ENCODE measurements at regions not wholly inside any gene's neighbourhood (a gene's known extent, or its start where the extent isn't known, plus 50 kb on each side); places are given as distances from the start of the nearest gene placed in this dataset.

DNA sequence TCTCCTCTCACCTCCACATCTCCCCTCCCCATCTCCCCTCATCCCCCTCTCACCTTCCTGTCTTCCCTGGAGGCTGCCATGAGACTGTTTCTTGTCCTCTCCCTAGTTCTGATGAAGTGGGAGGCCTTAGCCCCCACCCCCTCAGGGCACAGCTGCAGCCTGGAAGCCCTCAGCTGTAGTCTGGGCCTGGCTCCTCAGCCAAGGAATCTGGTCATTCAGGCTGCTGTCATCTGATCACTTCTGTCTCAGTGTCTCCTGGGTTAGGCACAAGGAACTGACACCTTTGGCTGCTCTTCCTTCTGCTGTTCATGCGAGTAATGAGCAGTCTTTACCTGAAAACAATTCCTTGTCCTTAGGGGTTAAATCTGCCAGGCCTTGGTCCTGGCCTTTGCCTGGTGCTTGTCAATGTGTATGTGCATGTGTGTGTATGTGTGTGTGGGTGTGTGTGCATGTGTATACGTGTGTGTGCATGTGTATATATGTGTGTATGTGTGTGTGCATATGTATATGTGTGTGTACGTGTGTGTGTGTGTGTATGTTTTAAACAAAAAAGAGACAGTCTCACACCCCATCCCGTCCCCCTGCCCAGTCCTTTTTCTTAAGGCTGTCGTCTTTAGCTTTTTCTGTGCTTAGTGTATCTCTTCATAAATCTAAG, 153.5 kb upstream of the TMEM72 start:
- ATAC-seq (ENCODE audit: insufficient read depth, low FRiP score) (no peak), DNase-seq (no peak)
- Histone ChIP-seq H3K4me1 (ENCODE audit: control insufficient read depth in 5 of 5, insufficient read depth in 5 of 5, low read length in 5 of 5) (no peaks in the 10 kb centered on the region), H3K27me3 (ENCODE audit: control insufficient read depth in 3 of 3, insufficient read depth in 3 of 3, low read length in 2 of 3) (no peaks in the 10 kb centered on the region), H3K9me3 (ENCODE audit: control insufficient read depth in 4 of 4, insufficient read depth in 3 of 4, low read length in 3 of 4) (no peaks in the 10 kb centered on the region), H3K27ac (ENCODE audit: low read depth in 1 of 2, low read length in 1 of 2) (no peak overlapping the region), H3K4me3 (no peak overlapping the region), H3K9ac (ENCODE audit: insufficient read depth in 1 of 2, low read length in 2 of 2) (no peak overlapping the region), H3K36me3 (ENCODE audit: control insufficient read depth in 4 of 4, insufficient read depth in 4 of 4, low read length in 4 of 4) (no peaks in the 10 kb centered on the region)
- TF ChIP-seq, protein P1, sequence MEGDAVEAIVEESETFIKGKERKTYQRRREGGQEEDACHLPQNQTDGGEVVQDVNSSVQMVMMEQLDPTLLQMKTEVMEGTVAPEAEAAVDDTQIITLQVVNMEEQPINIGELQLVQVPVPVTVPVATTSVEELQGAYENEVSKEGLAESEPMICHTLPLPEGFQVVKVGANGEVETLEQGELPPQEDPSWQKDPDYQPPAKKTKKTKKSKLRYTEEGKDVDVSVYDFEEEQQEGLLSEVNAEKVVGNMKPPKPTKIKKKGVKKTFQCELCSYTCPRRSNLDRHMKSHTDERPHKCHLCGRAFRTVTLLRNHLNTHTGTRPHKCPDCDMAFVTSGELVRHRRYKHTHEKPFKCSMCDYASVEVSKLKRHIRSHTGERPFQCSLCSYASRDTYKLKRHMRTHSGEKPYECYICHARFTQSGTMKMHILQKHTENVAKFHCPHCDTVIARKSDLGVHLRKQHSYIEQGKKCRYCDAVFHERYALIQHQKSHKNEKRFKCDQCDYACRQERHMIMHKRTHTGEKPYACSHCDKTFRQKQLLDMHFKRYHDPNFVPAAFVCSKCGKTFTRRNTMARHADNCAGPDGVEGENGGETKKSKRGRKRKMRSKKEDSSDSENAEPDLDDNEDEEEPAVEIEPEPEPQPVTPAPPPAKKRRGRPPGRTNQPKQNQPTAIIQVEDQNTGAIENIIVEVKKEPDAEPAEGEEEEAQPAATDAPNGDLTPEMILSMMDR (IDR thresholded peaks at IDR 0.05; ENCODE audit: control extremely low read depth, extremely low read depth): no peak
- 82 to 89% methylated on average over 5 of the region's 5 CpGs for WGBS, 2 donors

DNA sequence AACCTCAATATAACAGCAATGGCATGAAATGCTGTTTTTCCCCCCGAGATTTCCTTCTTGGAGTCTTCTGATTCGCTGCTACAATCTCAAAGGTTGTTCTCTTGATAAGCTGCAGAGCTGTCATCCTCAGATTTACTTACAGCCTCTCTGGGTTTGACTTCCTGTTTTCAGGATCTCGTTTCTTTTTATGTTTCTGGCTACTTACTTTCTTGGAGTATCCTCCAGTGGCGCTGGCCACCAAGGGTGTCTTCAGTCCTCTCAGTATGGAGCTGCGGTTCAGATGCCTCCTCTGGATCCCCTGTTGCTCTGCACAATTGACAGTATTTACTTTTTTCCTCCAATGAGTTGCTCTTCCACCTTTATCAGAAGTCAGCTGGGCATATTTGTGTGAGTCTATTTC, 152.0 kb upstream of the TMEM72 start:
- Histone ChIP-seq H3K9me3 (ENCODE audit: control insufficient read depth in 4 of 4, insufficient read depth in 3 of 4, low read length in 3 of 4) (no peaks in the 10 kb centered on the region), H3K4me3 (no peak overlapping the region), H3K4me1 (ENCODE audit: control insufficient read depth in 5 of 5, insufficient read depth in 5 of 5, low read length in 5 of 5) (no peaks in the 10 kb centered on the region), H3K27ac (ENCODE audit: low read depth in 1 of 2, low read length in 1 of 2) (no peak overlapping the region), H3K9ac (ENCODE audit: insufficient read depth in 1 of 2, low read length in 2 of 2) (no peak overlapping the region), H3K27me3 (ENCODE audit: control insufficient read depth in 3 of 3, insufficient read depth in 3 of 3, low read length in 2 of 3) (no peaks in the 10 kb centered on the region), H3K36me3 (ENCODE audit: control insufficient read depth in 4 of 4, insufficient read depth in 4 of 4, low read length in 4 of 4) (no peaks in the 10 kb centered on the region)
- ATAC-seq (ENCODE audit: insufficient read depth, low FRiP score) (no peak), DNase-seq (no peak)
- TF ChIP-seq, protein P1 (IDR thresholded peaks at IDR 0.05; ENCODE audit: control extremely low read depth, extremely low read depth): no peak
- WGBS, 2 donors: 30 to 35% methylated on average over 5 of the region's 5 CpGs

DNA sequence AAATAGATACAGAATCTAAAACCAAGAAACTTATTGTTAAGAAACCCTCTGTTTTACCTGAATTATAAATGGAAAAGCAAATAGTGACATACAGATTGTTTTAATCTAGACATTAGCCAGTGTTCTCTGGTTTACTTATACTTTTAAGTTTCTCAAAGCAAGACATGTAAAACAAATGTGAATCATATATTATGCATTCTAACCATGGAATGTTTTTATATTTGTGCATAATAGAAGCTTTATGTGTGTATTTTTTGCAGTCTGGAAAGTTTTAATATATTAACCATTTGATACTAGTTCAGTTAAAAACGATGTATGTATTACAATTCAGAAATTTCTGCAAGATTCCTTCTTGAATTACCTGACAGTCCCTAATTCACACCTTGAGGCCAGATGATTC, 150.6 kb upstream of the TMEM72 start:
- no peaks in the 10 kb centered on the region for H3K4me1 ChIP-seq (ENCODE audit: control insufficient read depth in 5 of 5, insufficient read depth in 5 of 5, low read length in 5 of 5)
- no peak overlapping the region for H3K27ac ChIP-seq (ENCODE audit: low read depth in 1 of 2, low read length in 1 of 2)
- H3K27me3 ChIP-seq (ENCODE audit: control insufficient read depth in 3 of 3, insufficient read depth in 3 of 3, low read length in 2 of 3): no peaks in the 10 kb centered on the region
- WGBS, 2 donors: 67 to 79% methylated on average over 1 of the region's 1 CpG
- ATAC-seq (ENCODE audit: insufficient read depth, low FRiP score) (no peak), DNase-seq (no peak)
- H3K9me3 ChIP-seq (ENCODE audit: control insufficient read depth in 4 of 4, insufficient read depth in 3 of 4, low read length in 3 of 4): no peaks in the 10 kb centered on the region
- TF ChIP-seq, protein P1 (IDR thresholded peaks at IDR 0.05; ENCODE audit: control extremely low read depth, extremely low read depth): no peak
- H3K9ac ChIP-seq (ENCODE audit: insufficient read depth in 1 of 2, low read length in 2 of 2): no peak overlapping the region
- no peak overlapping the region for H3K4me3 ChIP-seq
- no peaks in the 10 kb centered on the region for H3K36me3 ChIP-seq (ENCODE audit: control insufficient read depth in 4 of 4, insufficient read depth in 4 of 4, low read length in 4 of 4)

DNA sequence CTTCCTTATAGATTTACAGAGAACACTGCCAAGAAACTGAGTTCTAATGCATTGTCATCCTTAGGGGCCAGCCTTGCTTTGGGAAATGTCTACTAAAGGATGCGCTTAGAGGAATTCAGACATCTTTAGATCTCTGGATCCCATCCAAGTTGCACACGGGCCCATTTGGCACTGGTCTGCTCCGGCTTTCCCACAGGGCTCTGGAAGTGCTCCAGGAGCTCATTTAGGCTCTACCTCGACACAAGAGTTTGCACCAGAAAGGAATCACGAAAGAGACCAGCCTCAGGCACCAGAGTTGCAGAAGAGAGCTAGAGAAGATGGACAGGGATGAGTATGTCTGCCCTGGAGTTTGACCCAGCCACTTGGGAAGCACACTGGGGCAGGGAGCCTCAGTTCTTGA, 150.1 kb upstream of the TMEM72 start:
- Histone ChIP-seq H3K36me3 (ENCODE audit: control insufficient read depth in 4 of 4, insufficient read depth in 4 of 4, low read length in 4 of 4) (no peaks in the 10 kb centered on the region), H3K9me3 (ENCODE audit: control insufficient read depth in 4 of 4, insufficient read depth in 3 of 4, low read length in 3 of 4) (no peaks in the 10 kb centered on the region), H3K27ac (ENCODE audit: low read depth in 1 of 2, low read length in 1 of 2) (no peak overlapping the region), H3K4me1 (ENCODE audit: control insufficient read depth in 5 of 5, insufficient read depth in 5 of 5, low read length in 5 of 5) (no peaks in the 10 kb centered on the region), H3K9ac (ENCODE audit: insufficient read depth in 1 of 2, low read length in 2 of 2) (no peak overlapping the region), H3K27me3 (ENCODE audit: control insufficient read depth in 3 of 3, insufficient read depth in 3 of 3, low read length in 2 of 3) (no peaks in the 10 kb centered on the region), H3K4me3 (no peak overlapping the region)
- DNase-seq: no peak
- TF ChIP-seq, protein P1 (IDR thresholded peaks at IDR 0.05; ENCODE audit: control extremely low read depth, extremely low read depth): no peak
- 55 to 73% methylated on average over 5 of the region's 5 CpGs for WGBS, 2 donors
- ATAC-seq (ENCODE audit: insufficient read depth, low FRiP score): no peak
